Fibroblast of lung (primary cell): ENCODE measurements at regions not wholly inside any gene's neighbourhood (a gene's known extent, or its start where the extent isn't known, plus 50 kb on each side); places are given as distances from the start of the nearest gene placed in this dataset.

Experiments used
- DNase-seq, 2 donors: peaks; one replicate each; pipeline versions ENCODE4 v3.0.0 to v3.0.0-alpha.2; 2010; ENCODE audit warnings: low read depth in 2 of 2
- H2AFZ ChIP-seq: 2 replicates; pipeline ENCODE4 v1.5.1; 2012; ENCODE audit warnings: low read length, control low read depth, inconsistent platforms
- H3K27ac ChIP-seq: 2 replicates; pipeline ENCODE4 v1.5.1; 2011; ENCODE audit warnings: low read length, control low read depth; ENCODE audit not compliant: insufficient read depth
- H3K27me3 ChIP-seq: 2 replicates; pipeline ENCODE4 v1.5.1; 2011; ENCODE audit warnings: mild to moderate bottlenecking, low read length; ENCODE audit not compliant: control insufficient read depth, insufficient read depth
- H3K36me3 ChIP-seq: 2 replicates; pipeline ENCODE4 v1.5.1; 2011; ENCODE audit warnings: low read length; ENCODE audit not compliant: control insufficient read depth, insufficient read depth
- H3K4me1 ChIP-seq: 2 replicates; pipeline ENCODE4 v1.5.1; 2011; ENCODE audit warnings: low read length; ENCODE audit not compliant: control insufficient read depth, insufficient read depth; ENCODE audit errors: extremely low read depth
- H3K4me2 ChIP-seq: 2 replicates; pipeline ENCODE4 v1.5.1; 2011; ENCODE audit warnings: low read length, control low read depth; ENCODE audit not compliant: insufficient read depth; ENCODE audit errors: extremely low read depth
- H3K4me3 ChIP-seq, 4 experiments: fragments of 200-600 bp in 1 of 4; sonication (generic) in 1 of 4; replicated peaks in 1 of 4; 2 replicates each; pipeline ENCODE4 v1.5.1; 2011 to 2016; ENCODE audit warnings: low read length in 4 of 4, low read depth in 3 of 4, mild to moderate bottlenecking in 3 of 4, control low read depth in 2 of 4, inconsistent platforms in 1 of 4, mixed read lengths in 1 of 4; ENCODE audit not compliant: insufficient read depth in 1 of 4; ENCODE audit errors: control extremely low read depth in 1 of 4
- H3K79me2 ChIP-seq: 2 replicates; pipeline ENCODE4 v1.5.1; 2012; ENCODE audit warnings: mild to moderate bottlenecking, low read length, inconsistent platforms; ENCODE audit not compliant: control insufficient read depth, insufficient read depth
- H3K9ac ChIP-seq: 2 replicates; pipeline ENCODE4 v1.5.1; 2011; ENCODE audit warnings: mild to moderate bottlenecking, low read length, control low read depth; ENCODE audit not compliant: insufficient read depth
- H3K9me3 ChIP-seq: 2 replicates; pipeline ENCODE4 v1.5.1; 2012; ENCODE audit warnings: low read depth, low read length; ENCODE audit not compliant: control insufficient read depth, insufficient read depth
- H4K20me1 ChIP-seq: 2 replicates; pipeline ENCODE4 v1.5.1; 2011; ENCODE audit warnings: low read length; ENCODE audit not compliant: control insufficient read depth, insufficient read depth; ENCODE audit errors: extremely low read depth
- CTCF ChIP-seq, 2 donors: IDR thresholded peaks in 1 of 2; conservative IDR thresholded peaks in 1 of 2; 1 replicate in 1 of 2; 2 replicates in 1 of 2; pipeline ENCODE4 v1.5.1; 2011 to 2012; ENCODE audit warnings: low read length in 2 of 2, control low read depth in 1 of 2, inconsistent platforms in 1 of 2, low read depth in 1 of 2, mild to moderate bottlenecking in 1 of 2
- EZH2 ChIP-seq: IDR thresholded peaks from 2 replicates; pipeline ENCODE4 v1.5.1; 2012; ENCODE audit warnings: low read length, control low read depth, mild to moderate bottlenecking; ENCODE audit errors: missing control alignments

- Histone ChIP-seq H4K20me1 (no peaks in the 10 kb centered on the region), H3K27ac (no peak overlapping the region), H3K4me2 (no peak overlapping the region), H3K79me2 (no peaks in the 10 kb centered on the region), H3K4me1 (no peaks in the 10 kb centered on the region), H3K27me3 (no peaks in the 10 kb centered on the region), H2AFZ (no peak overlapping the region), H3K9ac (no peak overlapping the region), H3K4me3 (peak overlapping the region in 1 of 4 experiments; percentile 1), H3K36me3 (no peaks in the 10 kb centered on the region), H3K9me3 (no peaks in the 10 kb centered on the region)
- TF ChIP-seq EZH2 (no peak), CTCF (conservative IDR thresholded peaks at IDR 0.05 in 1 of 2, IDR thresholded peaks at IDR 0.05 in 1 of 2; ENCODE audit: low read depth in 1 of 2, low read length in 2 of 2) (no peak)
- peak in 1 of 2 donors; percentile 53 for DNase-seq
These were observed 357.5 kb upstream of the ID2 start for GRCh38 chr2:8324164-8324856.

GRCh38 chr2:8324901-8325300 is 357.0 kb upstream of the ID2 start:
- Histone ChIP-seq H3K4me2 (no peak overlapping the region), H3K9me3 (no peaks in the 10 kb centered on the region), H4K20me1 (no peaks in the 10 kb centered on the region), H3K9ac (no peak overlapping the region), H3K36me3 (no peaks in the 10 kb centered on the region), H3K27ac (no peak overlapping the region), H3K4me1 (no peaks in the 10 kb centered on the region), H3K27me3 (no peaks in the 10 kb centered on the region), H2AFZ (no peak overlapping the region), H3K79me2 (no peaks in the 10 kb centered on the region), H3K4me3 (no peak overlapping the region)
- no peak for TF ChIP-seq EZH2
- TF ChIP-seq CTCF (conservative IDR thresholded peaks at IDR 0.05 in 1 of 2, IDR thresholded peaks at IDR 0.05 in 1 of 2; ENCODE audit: low read depth in 1 of 2, low read length in 2 of 2), result no peak
- DNase-seq, result peak in 1 of 2 donors; percentile 11

GRCh38 chr2:8327371-8328100 is 354.3 kb upstream of the ID2 start:
- TF ChIP-seq EZH2, result no peak
- TF ChIP-seq CTCF (conservative IDR thresholded peaks at IDR 0.05 in 1 of 2, IDR thresholded peaks at IDR 0.05 in 1 of 2; ENCODE audit: low read depth in 1 of 2, low read length in 2 of 2), result no peak
- Histone ChIP-seq H3K9me3 (no peaks in the 10 kb centered on the region), H3K4me3 (no peak overlapping the region), H3K36me3 (no peaks in the 10 kb centered on the region), H3K27me3 (no peaks in the 10 kb centered on the region), H4K20me1 (no peaks in the 10 kb centered on the region), H3K79me2 (no peaks in the 10 kb centered on the region), H3K9ac (no peak overlapping the region), H3K4me1 (no peaks in the 10 kb centered on the region), H3K27ac (no peak overlapping the region), H3K4me2 (no peak overlapping the region), H2AFZ (no peak overlapping the region)
- no peak for DNase-seq
